Loucy (cell line): ENCODE measurements at regions not wholly inside any gene's neighbourhood (a gene's known extent, or its start where the extent isn't known, plus 50 kb on each side); places are given as distances from the start of the nearest gene placed in this dataset.

Source experiments
- EZH2phosphoT487 ChIP-seq: fragments of 200-600 bp; IDR thresholded peaks from 2 replicates; pipeline ENCODE4 v1.6.1; 2018; ENCODE audit warnings: antibody characterized with exemption, mild to moderate bottlenecking, moderate library complexity, borderline replicate concordance
- TF ChIP-seq, protein P1 (sequence below): fragments of 200-600 bp; sonication (generic); conservative IDR thresholded peaks from 2 replicates; pipeline ENCODE4 v1.5.1; 2014; ENCODE audit warnings: mild to moderate bottlenecking, antibody characterized with exemption, low read length

- TF ChIP-seq, protein P1, sequence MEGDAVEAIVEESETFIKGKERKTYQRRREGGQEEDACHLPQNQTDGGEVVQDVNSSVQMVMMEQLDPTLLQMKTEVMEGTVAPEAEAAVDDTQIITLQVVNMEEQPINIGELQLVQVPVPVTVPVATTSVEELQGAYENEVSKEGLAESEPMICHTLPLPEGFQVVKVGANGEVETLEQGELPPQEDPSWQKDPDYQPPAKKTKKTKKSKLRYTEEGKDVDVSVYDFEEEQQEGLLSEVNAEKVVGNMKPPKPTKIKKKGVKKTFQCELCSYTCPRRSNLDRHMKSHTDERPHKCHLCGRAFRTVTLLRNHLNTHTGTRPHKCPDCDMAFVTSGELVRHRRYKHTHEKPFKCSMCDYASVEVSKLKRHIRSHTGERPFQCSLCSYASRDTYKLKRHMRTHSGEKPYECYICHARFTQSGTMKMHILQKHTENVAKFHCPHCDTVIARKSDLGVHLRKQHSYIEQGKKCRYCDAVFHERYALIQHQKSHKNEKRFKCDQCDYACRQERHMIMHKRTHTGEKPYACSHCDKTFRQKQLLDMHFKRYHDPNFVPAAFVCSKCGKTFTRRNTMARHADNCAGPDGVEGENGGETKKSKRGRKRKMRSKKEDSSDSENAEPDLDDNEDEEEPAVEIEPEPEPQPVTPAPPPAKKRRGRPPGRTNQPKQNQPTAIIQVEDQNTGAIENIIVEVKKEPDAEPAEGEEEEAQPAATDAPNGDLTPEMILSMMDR = no peak
- TF ChIP-seq EZH2phosphoT487 = no peak
Measured at GRCh38 chr17:65297916-65298315, 160.7 kb downstream of the RGS9 start.
